GM12873 (cell line): ENCODE measurements at regions not wholly inside any gene's neighbourhood (a gene's known extent, or its start where the extent isn't known, plus 50 kb on each side); places are given as distances from the start of the nearest gene placed in this dataset.

Experiments used
- TF ChIP-seq, protein P1 (sequence below): IDR thresholded peaks from 2 replicates; pipeline ENCODE4 v1.5.1; 2012; ENCODE audit warnings: low read depth, mild to moderate bottlenecking, moderate library complexity, low read length, control low read depth; ENCODE audit not compliant: insufficient read depth; ENCODE audit errors: missing control alignments

DNA sequence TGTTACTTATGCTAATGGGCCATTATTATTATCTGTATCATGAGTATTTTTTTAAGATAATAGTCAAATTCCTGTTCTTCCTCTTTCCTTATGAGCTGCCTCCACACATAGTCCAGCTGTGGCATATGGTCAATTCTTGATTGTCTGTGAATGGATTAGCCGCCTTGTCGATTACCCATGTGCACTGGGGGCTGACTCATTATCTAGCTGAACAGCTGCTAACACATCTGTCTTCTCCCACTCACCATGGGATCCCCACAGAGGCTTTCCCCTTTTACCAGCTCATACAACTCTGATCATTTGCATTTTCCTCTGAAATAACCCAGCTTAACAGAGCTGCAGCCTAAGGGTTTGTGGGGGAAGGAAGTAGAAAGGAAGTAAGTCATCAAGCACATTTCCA is 915.0 kb downstream of the CDH11 start:
- TF ChIP-seq, protein P1, sequence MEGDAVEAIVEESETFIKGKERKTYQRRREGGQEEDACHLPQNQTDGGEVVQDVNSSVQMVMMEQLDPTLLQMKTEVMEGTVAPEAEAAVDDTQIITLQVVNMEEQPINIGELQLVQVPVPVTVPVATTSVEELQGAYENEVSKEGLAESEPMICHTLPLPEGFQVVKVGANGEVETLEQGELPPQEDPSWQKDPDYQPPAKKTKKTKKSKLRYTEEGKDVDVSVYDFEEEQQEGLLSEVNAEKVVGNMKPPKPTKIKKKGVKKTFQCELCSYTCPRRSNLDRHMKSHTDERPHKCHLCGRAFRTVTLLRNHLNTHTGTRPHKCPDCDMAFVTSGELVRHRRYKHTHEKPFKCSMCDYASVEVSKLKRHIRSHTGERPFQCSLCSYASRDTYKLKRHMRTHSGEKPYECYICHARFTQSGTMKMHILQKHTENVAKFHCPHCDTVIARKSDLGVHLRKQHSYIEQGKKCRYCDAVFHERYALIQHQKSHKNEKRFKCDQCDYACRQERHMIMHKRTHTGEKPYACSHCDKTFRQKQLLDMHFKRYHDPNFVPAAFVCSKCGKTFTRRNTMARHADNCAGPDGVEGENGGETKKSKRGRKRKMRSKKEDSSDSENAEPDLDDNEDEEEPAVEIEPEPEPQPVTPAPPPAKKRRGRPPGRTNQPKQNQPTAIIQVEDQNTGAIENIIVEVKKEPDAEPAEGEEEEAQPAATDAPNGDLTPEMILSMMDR, result no peak

DNA sequence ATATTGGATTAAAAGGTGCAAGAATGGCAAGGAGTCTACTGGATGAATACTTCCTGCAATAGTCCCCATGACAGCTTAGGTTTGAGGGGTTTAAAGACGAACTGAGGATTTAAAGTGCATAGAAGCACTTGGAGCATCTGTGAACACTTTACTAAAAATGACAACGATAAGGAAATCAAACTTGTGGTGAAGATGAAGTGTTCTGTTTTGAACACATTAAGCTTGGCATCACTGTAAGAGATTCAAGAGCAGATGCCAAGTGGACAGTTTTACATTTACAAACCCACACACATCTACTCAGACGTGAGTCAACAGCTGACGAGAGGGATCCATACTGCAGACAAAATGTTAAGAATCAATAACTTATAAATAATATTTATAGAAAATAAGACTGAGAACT is 918.7 kb downstream of the CDH11 start:
- TF ChIP-seq, protein P1, result no peak

DNA sequence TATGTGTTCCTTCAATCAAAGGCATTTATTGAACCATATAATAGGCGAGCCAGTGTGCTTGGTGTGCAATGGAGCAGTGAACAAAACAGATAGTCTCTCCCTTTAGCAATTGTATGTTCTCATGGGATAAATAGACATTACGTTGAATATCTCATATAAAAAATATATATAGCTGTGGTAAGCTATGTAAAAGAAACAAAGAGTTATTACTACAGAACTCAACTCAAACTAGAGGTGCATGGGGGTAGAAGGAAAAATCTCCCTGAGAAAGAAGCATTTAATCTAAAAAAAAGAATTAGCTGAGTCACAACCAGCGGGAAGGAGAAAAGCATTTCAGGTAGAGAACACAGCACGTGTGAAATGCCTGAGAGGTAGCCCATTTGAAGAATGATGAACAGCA is 919.3 kb downstream of the CDH11 start:
- TF ChIP-seq, protein P1, result no peak

GRCh38 chr16:64196444-64196843 is 925.4 kb downstream of the CDH11 start:
- TF ChIP-seq, protein P1, result no peak

DNA sequence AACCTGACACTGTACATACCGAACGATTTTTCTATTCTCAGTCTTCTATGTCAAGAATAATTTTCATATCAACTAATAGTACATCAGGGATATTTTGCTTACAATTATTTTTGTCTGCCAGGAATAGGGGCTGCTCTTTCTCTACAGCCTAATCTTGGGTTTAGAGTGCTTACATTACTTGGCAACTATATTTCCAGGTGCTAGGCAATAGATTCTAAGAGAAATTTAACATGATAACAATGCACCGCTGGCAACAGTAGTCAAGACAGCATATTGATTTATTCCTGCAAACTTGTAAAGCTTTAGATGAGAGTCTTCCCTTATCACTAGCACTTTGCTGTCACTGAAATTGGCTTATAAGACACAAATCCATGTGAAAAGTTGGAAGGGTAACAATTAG is 935.9 kb downstream of the CDH11 start:
- TF ChIP-seq, protein P1, result no peak

GRCh38 chr16:64184156-64184555 is 937.7 kb downstream of the CDH11 start:
- TF ChIP-seq, protein P1, result no peak

DNA sequence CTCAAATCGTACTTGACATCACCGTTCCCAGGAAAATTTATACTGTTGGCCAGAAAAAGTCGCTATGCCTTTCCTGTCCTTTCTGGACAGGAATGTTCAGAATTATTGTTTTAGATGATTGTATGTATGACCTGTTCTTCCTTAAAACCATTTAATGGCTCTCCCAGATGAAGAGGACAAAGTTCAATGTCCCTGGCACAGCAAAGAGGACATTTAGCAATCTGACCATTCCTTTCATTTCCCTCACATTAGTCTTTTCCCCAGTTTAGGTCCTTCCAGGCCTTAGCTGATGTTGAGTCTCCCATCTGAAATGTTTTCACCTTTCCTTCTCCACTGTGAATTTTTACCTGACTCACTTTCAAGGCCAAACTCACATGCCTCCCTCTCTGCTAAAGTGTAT is 938.9 kb downstream of the CDH11 start:
- TF ChIP-seq, protein P1, result no peak
